ENCODE measurements at regions not wholly inside any gene's neighbourhood (a gene's known extent, or its start where the extent isn't known, plus 50 kb on each side); places are given as distances from the start of the nearest gene placed in this dataset.

DNA sequence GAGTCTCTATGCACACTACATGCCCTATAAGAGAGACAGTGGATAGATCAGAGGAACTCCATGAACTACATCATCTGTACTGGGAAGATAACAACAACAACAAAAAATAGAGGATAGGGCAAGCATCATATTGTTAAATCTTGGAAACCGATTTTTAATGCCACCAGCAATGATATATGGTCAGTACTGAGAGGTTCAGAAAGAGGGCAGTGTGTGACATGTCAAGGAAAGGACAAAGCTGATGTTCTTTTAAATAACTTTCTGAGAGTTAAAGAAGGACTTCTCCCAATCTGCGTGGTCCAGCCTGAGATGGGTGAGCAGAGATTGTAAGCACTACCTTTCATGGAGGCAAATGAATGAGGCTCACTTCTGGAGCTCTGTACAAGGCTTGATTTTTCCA, 62.0 kb upstream of the PHF24 start:
- Histone ChIP-seq H3K36me3 (ENCODE audit: insufficient read depth, low read length) (no peaks in the 10 kb centered on the region), H3K9me2 (ENCODE audit: insufficient read depth, low read length) (no peaks in the 10 kb centered on the region), H3K9me3 (ENCODE audit: low read length) (no peaks in the 10 kb centered on the region), H3K4me3 (ENCODE audit: low read depth, low read length, poor library complexity, severe bottlenecking) (no peak overlapping the region), H3K27ac (ENCODE audit: low read depth, low read length, poor library complexity, severe bottlenecking) (no peak overlapping the region), H4K20me1 (ENCODE audit: insufficient read depth, low read length) (no peaks in the 10 kb centered on the region), H3K79me2 (ENCODE audit: insufficient read depth, low read depth, low read length) (no peaks in the 10 kb centered on the region), H2AFZ (ENCODE audit: low read length) (no peak overlapping the region), H3K4me1 (ENCODE audit: insufficient read depth, low read length, poor library complexity, severe bottlenecking) (no peaks in the 10 kb centered on the region), H3K4me2 (ENCODE audit: low read length) (no peak overlapping the region)
- DNase-seq (ENCODE audit: low spot score) = peak; percentile 5
- ChIA-PET CTCF (ENCODE audit: unreplicated experiment) (no interaction called here), POLR2A (interaction anchor here (0.6 kb wide), 1 partner anchor 300 kb away, joined by 7 read pairs; no protein-coding TSS in a partner anchor)
- intact Hi-C loops (cut with micrococcal nuclease; ENCODE audit: unreplicated experiment) = loop anchor here (5.0 kb wide), 1 partner anchor 581 kb away; no protein-coding TSS in a partner anchor
- BruUV-seq (replicated peaks) = no TSS peak
- TF ChIP-seq EZH2phosphoT487 (IDR thresholded peaks at IDR 0.05; ENCODE audit: borderline replicate concordance, low read depth, low read length) = no peak
- TF ChIP-seq, protein P1, sequence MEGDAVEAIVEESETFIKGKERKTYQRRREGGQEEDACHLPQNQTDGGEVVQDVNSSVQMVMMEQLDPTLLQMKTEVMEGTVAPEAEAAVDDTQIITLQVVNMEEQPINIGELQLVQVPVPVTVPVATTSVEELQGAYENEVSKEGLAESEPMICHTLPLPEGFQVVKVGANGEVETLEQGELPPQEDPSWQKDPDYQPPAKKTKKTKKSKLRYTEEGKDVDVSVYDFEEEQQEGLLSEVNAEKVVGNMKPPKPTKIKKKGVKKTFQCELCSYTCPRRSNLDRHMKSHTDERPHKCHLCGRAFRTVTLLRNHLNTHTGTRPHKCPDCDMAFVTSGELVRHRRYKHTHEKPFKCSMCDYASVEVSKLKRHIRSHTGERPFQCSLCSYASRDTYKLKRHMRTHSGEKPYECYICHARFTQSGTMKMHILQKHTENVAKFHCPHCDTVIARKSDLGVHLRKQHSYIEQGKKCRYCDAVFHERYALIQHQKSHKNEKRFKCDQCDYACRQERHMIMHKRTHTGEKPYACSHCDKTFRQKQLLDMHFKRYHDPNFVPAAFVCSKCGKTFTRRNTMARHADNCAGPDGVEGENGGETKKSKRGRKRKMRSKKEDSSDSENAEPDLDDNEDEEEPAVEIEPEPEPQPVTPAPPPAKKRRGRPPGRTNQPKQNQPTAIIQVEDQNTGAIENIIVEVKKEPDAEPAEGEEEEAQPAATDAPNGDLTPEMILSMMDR (conservative IDR thresholded peaks at IDR 0.05; ENCODE audit: low read length) = peak; percentile 52

DNA sequence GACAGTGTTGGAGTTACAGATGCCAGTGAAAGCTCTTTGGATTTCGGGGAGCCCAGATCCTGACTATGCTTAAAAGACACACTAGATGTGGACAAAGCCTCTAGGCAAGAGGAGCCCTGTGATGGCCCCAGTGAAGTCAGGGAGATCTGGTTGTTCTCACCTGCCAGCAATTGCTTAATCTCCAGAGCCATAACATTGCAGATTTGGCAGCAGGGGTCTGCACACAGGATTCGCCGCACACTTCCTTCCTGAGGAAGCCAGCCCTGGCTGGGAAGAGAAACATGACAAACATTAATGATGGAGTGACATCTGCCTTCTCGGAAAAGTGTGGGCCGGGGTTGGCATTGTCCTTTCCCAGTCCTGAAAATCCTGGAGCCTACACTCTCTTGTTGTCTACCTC, 65.2 kb upstream of the PHF24 start:
- H3K4me1 ChIP-seq (ENCODE audit: insufficient read depth, low read length, poor library complexity, severe bottlenecking) = no peaks in the 10 kb centered on the region
- BruUV-seq (replicated peaks) = no TSS peak
- CTCF ChIA-PET (ENCODE audit: unreplicated experiment) = no interaction called here
- H3K9me2 ChIP-seq (ENCODE audit: insufficient read depth, low read length) = no peaks in the 10 kb centered on the region
- no peak overlapping the region for H3K4me2 ChIP-seq (ENCODE audit: low read length)
- no peak overlapping the region for H3K4me3 ChIP-seq (ENCODE audit: low read depth, low read length, poor library complexity, severe bottlenecking)
- no peak for DNase-seq (ENCODE audit: low spot score)
- H3K79me2 ChIP-seq (ENCODE audit: insufficient read depth, low read depth, low read length) = no peaks in the 10 kb centered on the region
- no peak overlapping the region for H2AFZ ChIP-seq (ENCODE audit: low read length)
- intact Hi-C loops (cut with micrococcal nuclease; ENCODE audit: unreplicated experiment) = no loop called here
- no peaks in the 10 kb centered on the region for H3K9me3 ChIP-seq (ENCODE audit: low read length)
- no peaks in the 10 kb centered on the region for H4K20me1 ChIP-seq (ENCODE audit: insufficient read depth, low read length)
- POLR2A ChIA-PET = no interaction called here
- TF ChIP-seq, protein P1 (conservative IDR thresholded peaks at IDR 0.05; ENCODE audit: low read length) = no peak
- no peak for TF ChIP-seq EZH2phosphoT487 (IDR thresholded peaks at IDR 0.05; ENCODE audit: borderline replicate concordance, low read depth, low read length)
- no peaks in the 10 kb centered on the region for H3K36me3 ChIP-seq (ENCODE audit: insufficient read depth, low read length)
- H3K27ac ChIP-seq (ENCODE audit: low read depth, low read length, poor library complexity, severe bottlenecking) = no peak overlapping the region

- ChIA-PET POLR2A (no interaction called here), CTCF (ENCODE audit: unreplicated experiment) (no interaction called here)
- Histone ChIP-seq H3K36me3 (ENCODE audit: insufficient read depth, low read length) (no peaks in the 10 kb centered on the region), H3K79me2 (ENCODE audit: insufficient read depth, low read depth, low read length) (no peaks in the 10 kb centered on the region), H4K20me1 (ENCODE audit: insufficient read depth, low read length) (no peaks in the 10 kb centered on the region), H3K4me2 (ENCODE audit: low read length) (no peak overlapping the region), H2AFZ (ENCODE audit: low read length) (no peak overlapping the region), H3K9me2 (ENCODE audit: insufficient read depth, low read length) (no peaks in the 10 kb centered on the region), H3K27ac (ENCODE audit: low read depth, low read length, poor library complexity, severe bottlenecking) (no peak overlapping the region), H3K4me3 (ENCODE audit: low read depth, low read length, poor library complexity, severe bottlenecking) (no peak overlapping the region), H3K4me1 (ENCODE audit: insufficient read depth, low read length, poor library complexity, severe bottlenecking) (no peaks in the 10 kb centered on the region), H3K9me3 (ENCODE audit: low read length) (no peaks in the 10 kb centered on the region)
- no peak for DNase-seq (ENCODE audit: low spot score)
- intact Hi-C loops (cut with micrococcal nuclease; ENCODE audit: unreplicated experiment) = no loop called here
- no peak for TF ChIP-seq EZH2phosphoT487 (IDR thresholded peaks at IDR 0.05; ENCODE audit: borderline replicate concordance, low read depth, low read length)
- TF ChIP-seq, protein P1 (conservative IDR thresholded peaks at IDR 0.05; ENCODE audit: low read length) = no peak
- BruUV-seq (replicated peaks) = no TSS peak
These were observed 66.7 kb upstream of the PHF24 start for GRCh38 chr9:34891386-34891785.

All from OCI-LY7 (cell line).